ENCODE measurements at regions not wholly inside any gene's neighbourhood (a gene's known extent, or its start where the extent isn't known, plus 50 kb on each side); places are given as distances from the start of the nearest gene placed in this dataset.

- Histone ChIP-seq H3K36me3 (no peaks in the 10 kb centered on the region), H3K4me3 (no peak overlapping the region), H3K4me1 (no peaks in the 10 kb centered on the region), H3K27me3 (no peaks in the 10 kb centered on the region), H3K9me3 (no peaks in the 10 kb centered on the region), H3K27ac (no peak overlapping the region)
- intact Hi-C loops (cut with DNase I; ENCODE audit: low total_unique reads): no loop called here
- no peak for DNase-seq
- TF ChIP-seq CTCF (IDR thresholded peaks at IDR 0.05): no peak
Measured at GRCh38 chr2:198362740-198363139, 558.3 kb downstream of the PLCL1 start.

GRCh38 chr2:198359308-198359707, 554.9 kb downstream of the PLCL1 start:
- H3K27ac ChIP-seq: no peak overlapping the region
- intact Hi-C loops (cut with DNase I; ENCODE audit: low total_unique reads): no loop called here
- no peak overlapping the region for H3K4me3 ChIP-seq
- no peaks in the 10 kb centered on the region for H3K9me3 ChIP-seq
- H3K27me3 ChIP-seq: no peaks in the 10 kb centered on the region
- TF ChIP-seq CTCF (IDR thresholded peaks at IDR 0.05): no peak
- DNase-seq: no peak
- H3K36me3 ChIP-seq: no peaks in the 10 kb centered on the region
- H3K4me1 ChIP-seq: no peaks in the 10 kb centered on the region

GRCh38 chr2:198356157-198356556, 551.8 kb downstream of the PLCL1 start:
- no peak for DNase-seq
- intact Hi-C loops (cut with DNase I; ENCODE audit: low total_unique reads): no loop called here
- TF ChIP-seq CTCF (IDR thresholded peaks at IDR 0.05): no peak
- no peaks in the 10 kb centered on the region for H3K4me1 ChIP-seq
- H3K9me3 ChIP-seq: no peaks in the 10 kb centered on the region
- H3K27me3 ChIP-seq: no peaks in the 10 kb centered on the region
- H3K4me3 ChIP-seq: no peak overlapping the region
- H3K36me3 ChIP-seq: no peaks in the 10 kb centered on the region
- H3K27ac ChIP-seq: no peak overlapping the region

GRCh38 chr2:198351647-198352046, 547.3 kb downstream of the PLCL1 start:
- Histone ChIP-seq H3K27me3 (no peaks in the 10 kb centered on the region), H3K4me3 (no peak overlapping the region), H3K36me3 (no peaks in the 10 kb centered on the region), H3K9me3 (no peaks in the 10 kb centered on the region), H3K27ac (no peak overlapping the region), H3K4me1 (no peaks in the 10 kb centered on the region)
- intact Hi-C loops (cut with DNase I; ENCODE audit: low total_unique reads): no loop called here
- TF ChIP-seq CTCF (IDR thresholded peaks at IDR 0.05): no peak
- DNase-seq: no peak

GRCh38 chr2:198347946-198348345, 543.6 kb downstream of the PLCL1 start:
- DNase-seq: no peak
- Histone ChIP-seq H3K27ac (no peak overlapping the region), H3K36me3 (no peaks in the 10 kb centered on the region), H3K9me3 (no peaks in the 10 kb centered on the region), H3K27me3 (no peaks in the 10 kb centered on the region), H3K4me1 (no peaks in the 10 kb centered on the region), H3K4me3 (no peak overlapping the region)
- TF ChIP-seq CTCF (IDR thresholded peaks at IDR 0.05): no peak
- intact Hi-C loops (cut with DNase I; ENCODE audit: low total_unique reads): no loop called here

GRCh38 chr2:198347349-198347748, 543.0 kb downstream of the PLCL1 start:
- H3K27ac ChIP-seq: no peak overlapping the region
- intact Hi-C loops (cut with DNase I; ENCODE audit: low total_unique reads): no loop called here
- no peaks in the 10 kb centered on the region for H3K27me3 ChIP-seq
- no peak overlapping the region for H3K4me3 ChIP-seq
- no peak for TF ChIP-seq CTCF (IDR thresholded peaks at IDR 0.05)
- no peaks in the 10 kb centered on the region for H3K4me1 ChIP-seq
- no peaks in the 10 kb centered on the region for H3K9me3 ChIP-seq
- H3K36me3 ChIP-seq: no peaks in the 10 kb centered on the region
- no peak for DNase-seq
